Fibroblast of peridontal ligament (primary cell): ENCODE measurements at regions not wholly inside any gene's neighbourhood (a gene's known extent, or its start where the extent isn't known, plus 50 kb on each side); places are given as distances from the start of the nearest gene placed in this dataset.

Experiments
- DNase-seq: peaks from one replicate; pipeline ENCODE4 v3.0.0-alpha.2; 2010; ENCODE audit errors: extremely low read depth

DNA sequence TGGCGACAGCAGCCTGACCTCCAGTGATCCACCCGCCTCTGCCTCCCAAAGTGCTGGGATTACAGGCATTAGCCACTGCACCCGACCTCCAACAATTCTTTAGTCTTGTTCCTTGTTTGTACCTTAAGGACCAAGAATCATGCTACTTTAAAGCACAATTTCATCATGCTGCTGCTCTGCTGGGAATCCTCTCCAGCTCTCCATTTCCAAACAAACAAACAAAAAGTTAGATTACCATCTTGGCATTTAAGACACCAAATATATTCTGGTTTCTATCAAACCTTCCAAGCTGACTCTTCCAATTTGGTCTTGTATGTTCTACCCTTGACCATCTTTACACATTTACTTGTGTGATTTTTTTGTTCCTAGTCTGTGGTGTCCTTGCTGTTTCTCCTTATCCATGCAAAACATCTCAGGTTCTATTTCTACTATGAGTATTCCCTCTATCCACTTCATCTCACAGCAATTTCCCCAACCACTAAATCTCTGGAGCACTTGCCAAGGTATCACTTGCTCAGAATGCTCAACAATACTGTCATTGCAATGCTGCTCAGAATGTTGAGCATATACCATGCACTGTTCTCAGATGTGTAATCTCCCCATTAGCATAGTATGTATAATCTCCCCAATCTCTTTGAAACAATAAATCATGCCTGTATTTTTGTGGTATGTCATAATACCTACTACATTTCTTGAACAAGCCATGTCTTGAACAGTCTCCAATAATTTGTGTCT lies 73.2 kb upstream of the GALNT5 start:
- DNase-seq, result peak; percentile 44

DNA sequence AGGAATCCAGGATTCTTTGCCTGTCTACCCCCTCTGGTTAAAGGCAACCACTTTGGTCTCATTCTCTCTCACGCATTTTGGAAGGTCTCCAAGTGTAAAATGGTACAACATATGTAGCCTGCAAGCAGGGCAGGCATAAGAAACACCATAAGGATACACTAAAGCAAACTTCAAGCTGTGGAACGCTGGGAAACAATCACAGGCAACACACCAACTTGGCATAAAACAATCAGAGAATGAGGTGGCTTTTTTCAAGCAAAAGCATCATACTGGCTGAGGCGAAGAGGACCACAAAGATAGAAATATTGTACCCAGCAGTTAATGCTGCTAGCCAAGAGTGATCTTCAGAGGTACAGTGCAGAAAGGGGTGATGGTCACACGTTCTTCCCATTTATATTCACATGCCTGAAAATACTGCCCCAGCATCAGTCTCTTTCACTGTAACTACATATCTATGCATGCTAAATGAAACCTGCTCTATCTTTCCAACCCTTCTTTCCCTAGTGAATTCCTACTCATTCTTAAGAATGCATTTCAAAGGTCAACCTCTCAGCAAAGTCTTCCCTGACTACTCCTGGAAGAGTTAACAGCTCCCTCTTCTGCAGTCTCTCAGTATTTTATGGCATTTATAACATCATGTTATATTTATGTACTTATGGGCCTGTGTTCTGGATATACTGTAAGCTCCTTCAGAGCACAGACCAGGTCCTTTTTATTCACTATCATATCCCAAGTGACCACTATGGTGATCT lies 71.9 kb upstream of the GALNT5 start:
- DNase-seq, result peak; percentile 94

DNA sequence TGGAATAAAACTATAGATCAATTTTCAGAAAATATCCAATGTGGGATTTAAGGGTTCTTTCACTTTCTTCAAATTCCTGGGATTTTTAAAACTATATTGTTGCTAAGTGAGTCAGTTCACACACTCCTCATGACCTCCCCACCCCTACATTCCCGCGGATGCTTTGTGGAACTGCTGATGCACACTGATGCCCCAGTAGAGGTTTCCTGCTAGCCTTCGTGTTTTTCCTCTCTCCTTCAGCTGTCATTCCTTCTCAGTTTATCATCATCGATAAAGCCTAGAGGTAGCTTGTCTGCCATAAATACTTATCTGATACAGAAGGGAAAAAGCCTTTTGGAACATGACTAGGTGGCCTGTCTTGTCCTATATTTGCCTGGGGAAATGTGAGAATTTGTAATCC lies 67.4 kb upstream of the GALNT5 start:
- DNase-seq, result peak; percentile 60

- DNase-seq, result no peak
Measured at GRCh38 chr2:157191186-157191585, 66.3 kb upstream of the GALNT5 start.

DNA sequence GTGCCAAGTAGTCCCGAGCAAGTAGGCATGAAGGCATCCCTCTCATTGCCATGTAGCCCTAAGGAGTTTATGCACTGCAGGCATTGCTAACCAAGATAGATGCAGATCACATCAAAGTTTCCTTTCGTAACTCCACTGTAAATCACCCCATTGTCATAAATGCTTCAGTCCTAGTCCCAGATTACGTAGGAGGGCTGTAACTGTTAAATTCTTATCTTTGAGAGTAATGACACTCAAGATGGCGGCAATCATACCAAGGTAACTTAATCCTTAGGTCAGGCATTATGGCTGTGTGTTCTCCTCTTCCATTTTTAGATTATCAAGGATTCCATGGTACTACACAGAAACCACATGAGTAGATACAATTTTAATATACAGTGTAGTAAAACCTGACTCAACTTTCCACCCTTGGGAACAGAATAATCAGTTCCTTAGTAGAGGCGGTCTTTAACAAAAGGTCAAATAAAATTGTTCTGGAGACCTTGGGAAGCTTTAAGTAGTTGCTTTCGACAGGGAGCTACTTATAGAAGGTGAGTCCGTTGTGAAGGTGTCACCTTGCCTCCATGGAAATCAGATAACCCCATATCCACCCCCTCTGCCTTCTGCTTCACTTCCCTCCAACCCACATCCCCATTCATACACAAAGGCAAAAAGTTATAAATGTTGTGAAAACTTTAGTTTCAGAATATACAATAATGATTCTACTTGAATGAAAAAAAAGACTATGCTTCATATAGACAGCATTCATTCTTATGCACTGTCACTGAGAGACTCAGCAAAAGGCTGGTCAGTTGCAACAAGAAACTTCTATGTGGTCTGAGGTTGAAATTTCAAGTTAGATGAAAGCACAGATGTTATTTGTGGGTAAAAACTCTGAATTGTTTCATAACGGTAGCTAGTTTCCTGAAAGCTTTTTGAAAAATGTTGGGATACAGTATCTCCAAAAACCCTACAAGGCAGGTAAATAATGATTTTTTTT lies 64.8 kb upstream of the GALNT5 start:
- DNase-seq, result peak; percentile 41

GRCh38 chr2:157193461-157193860 lies 64.0 kb upstream of the GALNT5 start:
- no peak for DNase-seq

GRCh38 chr2:157194097-157194688 lies 63.3 kb upstream of the GALNT5 start:
- DNase-seq, result peak; percentile 87

DNA sequence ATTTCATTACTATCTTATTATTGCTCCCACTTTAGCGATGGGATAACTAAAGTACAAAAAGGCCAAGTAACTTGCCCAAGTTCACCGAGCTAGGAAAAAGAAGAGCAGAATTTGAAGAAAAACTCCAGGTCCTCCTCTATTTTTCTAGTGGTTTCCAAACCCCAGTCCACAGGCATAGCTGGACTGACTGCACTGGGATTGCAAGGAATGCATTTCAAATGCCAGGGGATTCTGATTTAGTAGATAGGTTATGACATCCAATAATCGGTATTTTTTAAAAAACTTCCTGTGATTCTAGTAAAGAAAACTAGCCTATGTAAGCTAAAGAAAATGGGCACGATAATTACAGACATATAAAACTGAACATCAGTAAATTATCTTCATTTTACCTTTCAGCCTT lies 62.7 kb upstream of the GALNT5 start:
- DNase-seq, result peak; percentile 63

DNA sequence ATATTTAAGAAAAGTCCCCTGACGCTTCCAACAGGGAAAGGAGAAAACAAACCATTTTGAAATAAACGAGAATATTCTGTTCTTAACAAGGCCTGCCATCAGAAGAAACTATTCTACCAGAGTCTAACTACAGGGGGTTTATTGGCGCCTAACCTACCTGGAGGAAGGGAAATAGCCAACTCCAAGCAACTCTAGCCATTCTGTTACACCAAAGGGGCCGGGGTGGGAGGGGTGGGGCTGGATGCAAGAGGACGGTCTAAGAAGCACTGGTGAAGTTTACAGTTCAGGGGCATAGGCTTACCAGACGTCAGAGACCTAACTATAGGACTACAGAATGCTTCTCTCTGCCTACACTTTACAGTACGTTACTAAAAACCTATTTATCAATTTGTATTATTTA lies 60.5 kb upstream of the GALNT5 start:
- no peak for DNase-seq

DNA sequence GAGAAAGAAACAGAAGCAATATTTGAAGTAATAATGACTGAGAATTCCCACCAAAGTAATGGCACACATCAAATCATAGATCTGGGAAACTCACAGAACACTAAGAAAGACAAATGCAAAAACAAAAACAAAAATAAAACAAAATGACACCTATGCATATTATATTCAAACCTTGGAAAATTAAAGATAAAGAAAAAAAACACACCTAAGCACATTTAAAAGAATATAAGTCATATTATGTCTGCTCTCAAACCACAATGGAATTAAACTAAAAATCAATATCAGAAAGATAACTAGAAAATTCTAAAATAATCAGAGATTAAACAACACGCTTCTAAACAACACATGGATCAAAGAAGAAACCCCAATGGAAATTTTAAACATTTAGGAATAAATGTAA lies 59.7 kb upstream of the GALNT5 start:
- no peak for DNase-seq

- no peak for DNase-seq
Measured at GRCh38 chr2:157203651-157204050, 53.9 kb upstream of the GALNT5 start.

DNA sequence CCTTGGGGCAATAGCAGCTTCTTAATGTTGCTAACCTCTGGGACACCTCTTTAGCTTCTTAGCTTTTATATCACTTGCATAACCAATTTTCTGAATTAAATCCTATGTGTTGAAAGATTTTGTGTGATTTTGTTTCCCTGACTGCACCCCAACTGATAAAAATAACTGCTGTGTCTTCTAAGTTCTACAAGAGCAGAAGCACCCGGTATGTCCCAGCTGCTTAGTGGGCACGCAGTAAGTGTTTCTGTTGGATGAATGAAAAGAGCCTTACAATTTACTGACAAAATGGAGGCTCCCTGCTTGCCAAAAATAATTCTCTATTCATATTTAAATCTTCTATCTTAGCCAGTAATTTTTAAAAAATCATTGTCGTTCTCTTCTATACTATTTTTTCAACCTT lies 53.1 kb upstream of the GALNT5 start:
- DNase-seq, result no peak

- no peak for DNase-seq
Measured at GRCh38 chr2:157206916-157207315, 50.6 kb upstream of the GALNT5 start.
